ENCODE measurements at regions not wholly inside any gene's neighbourhood (a gene's known extent, or its start where the extent isn't known, plus 50 kb on each side); places are given as distances from the start of the nearest gene placed in this dataset.

DNA sequence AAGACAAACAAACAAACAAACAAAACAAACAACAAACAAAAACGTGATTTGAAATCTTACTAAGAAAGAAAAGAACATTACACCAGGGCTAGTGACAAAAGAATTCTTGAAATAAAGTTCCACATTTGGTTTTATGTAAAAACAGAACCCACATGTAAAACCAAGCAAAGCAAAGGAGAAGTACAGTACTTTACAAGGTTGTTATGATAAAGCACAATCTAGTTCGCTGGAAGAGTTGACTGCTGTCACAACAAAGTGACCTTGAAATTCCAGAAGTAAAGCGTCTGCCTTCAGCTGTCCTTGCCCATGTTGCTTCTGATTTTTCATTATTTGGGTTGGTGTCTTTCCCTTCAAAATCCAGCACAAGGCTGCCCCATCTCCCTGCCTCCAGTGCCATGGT is 94.8 kb upstream of the CYRIA start:
- H3K4me3 ChIP-seq (ENCODE audit: control extremely low read depth in 1 of 5, extremely low read depth in 1 of 5, insufficient read depth in 1 of 5, low read depth in 2 of 5, low read length in 4 of 5), result no peak overlapping the region
- no peak overlapping the region for H3K9ac ChIP-seq (ENCODE audit: low read length)
- H2AFZ ChIP-seq (ENCODE audit: insufficient read depth, low read depth, low read length, poor library complexity, severe bottlenecking), result no peak overlapping the region
- peaks cover 3 to 4% of the 10 kb centered on the region in 2 donors for H3K4me1 ChIP-seq (ENCODE audit: control insufficient read depth in 2 of 2, insufficient read depth in 2 of 2, low read length in 2 of 2)
- Mint-ChIP-seq H3K9me3 (ENCODE audit: insufficient read depth) (no peaks in the 10 kb centered on the region), H3K27me3 (peaks cover 5% of the 10 kb centered on the region), H3K27ac (no peak overlapping the region), H3K4me1 (peaks cover 13% of the 10 kb centered on the region), H3K4me3 (no peak overlapping the region)
- 100% methylated on average over 1 of the region's 3 CpGs for WGBS (ENCODE audit: insufficient coverage)
- H3K36me3 ChIP-seq (replicated peaks in 1 of 2; ENCODE audit: control extremely low read depth in 1 of 2, control insufficient read depth in 1 of 2, extremely low read depth in 1 of 2, insufficient read depth in 2 of 2, low read length in 1 of 2), result no peaks in the 10 kb centered on the region
- no peak overlapping the region for H3K4me2 ChIP-seq (replicated peaks; ENCODE audit: low read depth, low read length, poor library complexity, severe bottlenecking)
- TF ChIP-seq, protein P1, sequence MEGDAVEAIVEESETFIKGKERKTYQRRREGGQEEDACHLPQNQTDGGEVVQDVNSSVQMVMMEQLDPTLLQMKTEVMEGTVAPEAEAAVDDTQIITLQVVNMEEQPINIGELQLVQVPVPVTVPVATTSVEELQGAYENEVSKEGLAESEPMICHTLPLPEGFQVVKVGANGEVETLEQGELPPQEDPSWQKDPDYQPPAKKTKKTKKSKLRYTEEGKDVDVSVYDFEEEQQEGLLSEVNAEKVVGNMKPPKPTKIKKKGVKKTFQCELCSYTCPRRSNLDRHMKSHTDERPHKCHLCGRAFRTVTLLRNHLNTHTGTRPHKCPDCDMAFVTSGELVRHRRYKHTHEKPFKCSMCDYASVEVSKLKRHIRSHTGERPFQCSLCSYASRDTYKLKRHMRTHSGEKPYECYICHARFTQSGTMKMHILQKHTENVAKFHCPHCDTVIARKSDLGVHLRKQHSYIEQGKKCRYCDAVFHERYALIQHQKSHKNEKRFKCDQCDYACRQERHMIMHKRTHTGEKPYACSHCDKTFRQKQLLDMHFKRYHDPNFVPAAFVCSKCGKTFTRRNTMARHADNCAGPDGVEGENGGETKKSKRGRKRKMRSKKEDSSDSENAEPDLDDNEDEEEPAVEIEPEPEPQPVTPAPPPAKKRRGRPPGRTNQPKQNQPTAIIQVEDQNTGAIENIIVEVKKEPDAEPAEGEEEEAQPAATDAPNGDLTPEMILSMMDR (IDR thresholded peaks at IDR 0.05), result no peak
- TF ChIP-seq EZH2 (IDR thresholded peaks at IDR 0.05; ENCODE audit: borderline replicate concordance, insufficient read depth, low read depth, low read length, poor library complexity, severe bottlenecking), result no peak
- no peaks in the 10 kb centered on the region for H3K9me3 ChIP-seq (ENCODE audit: control extremely low read depth in 1 of 3, control insufficient read depth in 2 of 3, insufficient read depth in 1 of 3, low read length in 2 of 3)
- H3K27me3 ChIP-seq (replicated peaks in 1 of 4; ENCODE audit: control extremely low read depth in 1 of 4, control insufficient read depth in 3 of 4, insufficient read depth in 4 of 4, low read length in 3 of 4), result no peaks in the 10 kb centered on the region
- intact Hi-C loops (cut with micrococcal nuclease), result no loop called here
- no peaks in the 10 kb centered on the region for H3K79me2 ChIP-seq (ENCODE audit: control insufficient read depth, insufficient read depth, low read length)
- POLR2A ChIA-PET, result no interaction called here
- no peaks in the 10 kb centered on the region for H4K20me1 ChIP-seq (ENCODE audit: control insufficient read depth, insufficient read depth, low read length, poor library complexity, severe bottlenecking)
- CTCF ChIA-PET, result interaction anchor here (1.6 to 8.2 kb wide), 4 partner anchors 13 to 206 kb away, joined by 4 to 242 read pairs (median 100); no protein-coding TSS in a partner anchor
- ATAC-seq (ENCODE audit: low read depth) (no peak), DNase-seq (no peak)
- H3K27ac ChIP-seq (ENCODE audit: low read length in 2 of 2), result no peak overlapping the region

DNA sequence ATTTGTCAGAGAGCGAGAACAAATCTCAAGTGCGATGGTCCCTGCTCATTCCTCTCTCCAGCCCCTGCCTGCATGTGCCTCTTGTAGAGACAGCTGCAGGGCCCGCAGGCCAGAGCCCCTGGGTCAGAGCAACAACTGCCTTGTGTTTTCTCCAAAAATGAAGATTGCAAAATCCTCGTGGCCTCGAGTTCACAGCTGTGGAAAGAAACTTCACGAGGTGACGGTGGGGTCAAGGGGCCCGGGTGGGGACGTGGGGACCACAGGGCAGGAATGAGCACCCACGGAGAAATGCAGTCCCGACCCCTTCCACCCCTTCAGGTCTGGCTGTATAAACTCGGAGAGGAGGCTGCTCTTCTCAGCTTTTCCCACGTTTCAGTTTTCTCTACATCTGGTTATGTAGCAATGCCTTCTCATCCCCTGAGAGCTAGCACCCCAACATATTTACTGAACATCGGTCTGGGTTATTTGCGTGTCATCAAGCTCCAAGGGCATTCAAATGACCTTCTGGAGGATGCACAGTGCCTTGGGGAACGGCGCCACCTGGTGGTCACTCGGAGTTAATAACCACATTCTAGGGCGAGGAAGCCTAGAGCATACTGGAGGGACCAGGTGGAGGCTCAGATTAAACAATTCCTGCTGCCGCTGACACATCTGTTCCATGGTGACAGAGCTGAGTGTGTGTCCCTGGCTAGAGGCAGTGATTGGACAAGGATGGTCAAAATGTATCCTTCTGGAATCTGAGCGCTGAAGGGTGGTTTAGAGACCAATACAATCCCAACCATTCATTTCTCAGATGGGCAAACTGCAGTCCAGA is 91.4 kb upstream of the CYRIA start:
- H4K20me1 ChIP-seq (ENCODE audit: control insufficient read depth, insufficient read depth, low read length, poor library complexity, severe bottlenecking), result no peaks in the 10 kb centered on the region
- H3K4me2 ChIP-seq (replicated peaks; ENCODE audit: low read depth, low read length, poor library complexity, severe bottlenecking), result peak overlapping the region; percentile 30
- H3K9me3 ChIP-seq (ENCODE audit: control extremely low read depth in 1 of 3, control insufficient read depth in 2 of 3, insufficient read depth in 1 of 3, low read length in 2 of 3), result no peaks in the 10 kb centered on the region
- ChIA-PET POLR2A (interaction anchor here (1.0 to 1.1 kb wide), 2 partner anchors 103 to 144 kb away, joined by 3 to 8 read pairs; no protein-coding TSS in a partner anchor), CTCF (interaction anchor here (0.6 to 8.2 kb wide), 47 partner anchors 8 to 1120 kb away, joined by 3 to 242 read pairs (median 5); partner anchors contain the start of genes CYRIA and MYCN)
- DNase-seq (peak; percentile 86), ATAC-seq (ENCODE audit: low read depth) (peak; percentile 95)
- intact Hi-C loops (cut with micrococcal nuclease), result loop anchor here (1.0 kb wide), 3 partner anchors 144 to 204 kb away; no protein-coding TSS in a partner anchor
- H3K79me2 ChIP-seq (ENCODE audit: control insufficient read depth, insufficient read depth, low read length), result no peaks in the 10 kb centered on the region
- H2AFZ ChIP-seq (ENCODE audit: insufficient read depth, low read depth, low read length, poor library complexity, severe bottlenecking), result no peak overlapping the region
- no peaks in the 10 kb centered on the region for H3K27me3 ChIP-seq (replicated peaks in 1 of 4; ENCODE audit: control extremely low read depth in 1 of 4, control insufficient read depth in 3 of 4, insufficient read depth in 4 of 4, low read length in 3 of 4)
- no peak overlapping the region for H3K9ac ChIP-seq (ENCODE audit: low read length)
- Mint-ChIP-seq H3K9me3 (ENCODE audit: insufficient read depth) (no peaks in the 10 kb centered on the region), H3K4me3 (peak overlapping the region; percentile 17), H3K4me1 (peaks cover 5% of the 10 kb centered on the region), H3K27ac (peak overlapping the region; percentile 28), H3K27me3 (peaks cover 5% of the 10 kb centered on the region)
- 40% methylated on average over 19 of the region's 21 CpGs for WGBS (ENCODE audit: insufficient coverage)
- no peaks in the 10 kb centered on the region for H3K36me3 ChIP-seq (replicated peaks in 1 of 2; ENCODE audit: control extremely low read depth in 1 of 2, control insufficient read depth in 1 of 2, extremely low read depth in 1 of 2, insufficient read depth in 2 of 2, low read length in 1 of 2)
- no peak overlapping the region for H3K4me3 ChIP-seq (ENCODE audit: control extremely low read depth in 1 of 5, extremely low read depth in 1 of 5, insufficient read depth in 1 of 5, low read depth in 2 of 5, low read length in 4 of 5)
- peaks cover 3 to 4% of the 10 kb centered on the region in 2 donors for H3K4me1 ChIP-seq (ENCODE audit: control insufficient read depth in 2 of 2, insufficient read depth in 2 of 2, low read length in 2 of 2)
- TF ChIP-seq, protein P1 (IDR thresholded peaks at IDR 0.05), result peak; percentile 86
- no peak for TF ChIP-seq EZH2 (IDR thresholded peaks at IDR 0.05; ENCODE audit: borderline replicate concordance, insufficient read depth, low read depth, low read length, poor library complexity, severe bottlenecking)
- H3K27ac ChIP-seq (ENCODE audit: low read length in 2 of 2), result no peak overlapping the region
